B cell (primary cell): ENCODE measurements at regions not wholly inside any gene's neighbourhood (a gene's known extent, or its start where the extent isn't known, plus 50 kb on each side); places are given as distances from the start of the nearest gene placed in this dataset.

Experiments
- ATAC-seq: fragments of 200-7000 bp; cut with Tn5 transposase; one replicate; pipeline ENCODE4 v1.10.0; 2021; ENCODE audit warnings: low read depth, mild to moderate bottlenecking, moderate number of reproducible peaks, moderate library complexity
- CTCF ChIA-PET: fragments of 350-600 bp; sonication (Branson Sonifier 250); formaldehyde crosslinking; loops from one replicate; lab custom pipeline; 2021; ENCODE audit warnings: antibody characterized with exemption, inconsistent platforms; lab: Charles Lee
- POLR2A ChIA-PET: fragments of 350-600 bp; sonication (Branson Sonifier 250); formaldehyde crosslinking; loops from one replicate; lab custom pipeline; 2021; ENCODE audit warnings: antibody characterized with exemption; lab: Charles Lee
- DNase-seq: peaks from one replicate; pipeline ENCODE4 v3.0.0; 2013
- H2AFZ ChIP-seq: 2 replicates; pipeline ENCODE4 v1.6.1; 2012; ENCODE audit warnings: mild to moderate bottlenecking, low read depth, low read length; ENCODE audit not compliant: insufficient read depth, poor library complexity, severe bottlenecking
- H3K27ac ChIP-seq, 2 donors: 1 replicate in 1 of 2; 2 replicates in 1 of 2; pipeline ENCODE4 v1.5.1; 2012 to 2013; ENCODE audit warnings: low read length in 2 of 2, mild to moderate bottlenecking in 2 of 2, moderate library complexity in 1 of 2
- H3K27me3 ChIP-seq, 4 experiments: fragments of 200-600 bp in 1 of 4; sonication (generic) in 1 of 4; replicated peaks in 1 of 4; 1 replicate in 2 of 4; 2 replicates in 2 of 4; pipeline versions ENCODE4 v1.6.1 to v1.7.0; 2013 to 2016; ENCODE audit warnings: low read length in 3 of 4, mild to moderate bottlenecking in 2 of 4, mixed read lengths in 1 of 4, moderate library complexity in 1 of 4; ENCODE audit not compliant: insufficient read depth in 4 of 4, control insufficient read depth in 3 of 4; ENCODE audit errors: control extremely low read depth in 1 of 4
- H3K36me3 ChIP-seq, 2 experiments: replicated peaks in 1 of 2; 1 replicate in 1 of 2; 2 replicates in 1 of 2; pipeline versions ENCODE4 v1.6.1 to v1.7.1; 2013; ENCODE audit warnings: low read length in 1 of 2; ENCODE audit not compliant: insufficient read depth in 2 of 2, control insufficient read depth in 1 of 2; ENCODE audit errors: control extremely low read depth in 1 of 2, extremely low read depth in 1 of 2
- H3K4me1 ChIP-seq, 2 donors: fragments of 200-600 bp in 1 of 2; sonication (generic) in 1 of 2; 1 replicate in 1 of 2; 2 replicates in 1 of 2; pipeline versions ENCODE4 v1.5.1 to v1.6.1; 2013 to 2017; ENCODE audit warnings: low read length in 2 of 2; ENCODE audit not compliant: control insufficient read depth in 2 of 2, insufficient read depth in 2 of 2
- H3K4me2 ChIP-seq: replicated peaks from 2 replicates; pipeline ENCODE3; 2012; ENCODE audit warnings: mild to moderate bottlenecking, low read depth, low read length; ENCODE audit not compliant: poor library complexity, severe bottlenecking
- H3K4me3 ChIP-seq, 5 experiments: fragments of 200-600 bp in 1 of 5; sonication (generic) in 1 of 5; 1 replicate in 3 of 5; 2 replicates in 2 of 5; pipeline versions ENCODE4 v1.5.1 to v1.7.0; 2011 to 2016; ENCODE audit warnings: low read length in 4 of 5, mild to moderate bottlenecking in 4 of 5, low read depth in 2 of 5, control low read depth in 1 of 5, moderate library complexity in 1 of 5; ENCODE audit not compliant: insufficient read depth in 1 of 5; ENCODE audit errors: control extremely low read depth in 1 of 5, extremely low read depth in 1 of 5
- H3K79me2 ChIP-seq: fragments of 200-600 bp; sonication (generic); one replicate; pipeline ENCODE4 v1.6.0; 2016; ENCODE audit warnings: low read length; ENCODE audit not compliant: control insufficient read depth, insufficient read depth
- H3K9ac ChIP-seq: fragments of 200-600 bp; sonication (generic); 2 replicates; pipeline ENCODE4 v1.6.1; 2017; ENCODE audit warnings: mild to moderate bottlenecking, low read length, moderate library complexity
- H3K9me3 ChIP-seq, 3 donors: one replicate each; pipeline versions ENCODE4 v1.6.1 to v1.7.1; 2013; ENCODE audit warnings: low read length in 2 of 3; ENCODE audit not compliant: control insufficient read depth in 2 of 3, insufficient read depth in 1 of 3; ENCODE audit errors: control extremely low read depth in 1 of 3
- H4K20me1 ChIP-seq: 2 replicates; pipeline ENCODE4 v1.6.0; 2012; ENCODE audit warnings: mild to moderate bottlenecking, low read length; ENCODE audit not compliant: insufficient read depth, control insufficient read depth, poor library complexity, severe bottlenecking
- H3K27ac Mint-ChIP-seq: one replicate; pipeline ENCODE4 v1.8.0; 2021; ENCODE audit warnings: mixed read lengths
- H3K27me3 Mint-ChIP-seq: one replicate; pipeline ENCODE4 v1.8.0; 2021; ENCODE audit warnings: mixed read lengths
- H3K4me1 Mint-ChIP-seq: one replicate; pipeline ENCODE4 v1.8.0; 2021; ENCODE audit warnings: mixed read lengths
- H3K4me3 Mint-ChIP-seq: one replicate; pipeline ENCODE4 v1.8.0; 2021; ENCODE audit warnings: mixed read lengths
- H3K9me3 Mint-ChIP-seq: one replicate; pipeline ENCODE4 v1.8.0; 2022; ENCODE audit warnings: mixed read lengths; ENCODE audit not compliant: insufficient read depth
- CTCF ChIP-seq: fragments of 200-600 bp; IDR thresholded peaks from one replicate; pipeline ENCODE4 v1.8.0; 2022; ENCODE audit warnings: antibody characterized with exemption, mild to moderate bottlenecking
- EZH2 ChIP-seq: IDR thresholded peaks from 2 replicates; pipeline ENCODE4 v1.6.1; 2012; ENCODE audit warnings: borderline replicate concordance, low read depth, mild to moderate bottlenecking, moderate library complexity, low read length; ENCODE audit not compliant: insufficient read depth, poor library complexity, severe bottlenecking
- WGBS: methylation state at CpG from one replicate; pipeline ENCODE4 v1.1.5; 2013; ENCODE audit warnings: missing lambda C conversion rate; ENCODE audit not compliant: insufficient coverage; 5-methylcytosine and 5-hydroxymethylcytosine counted together
- intact Hi-C: fragments of 100-400 bp; cut with micrococcal nuclease; formaldehyde crosslinking; loops from one replicate; pipeline ENCODE4 v1.10.0; 2022

- no peak overlapping the region for H3K27ac ChIP-seq
- no peaks in the 10 kb centered on the region for H3K36me3 ChIP-seq
- WGBS = 40% methylated on average over 1 of the region's 2 CpGs
- H3K4me3 ChIP-seq = no peak overlapping the region
- intact Hi-C loops = no loop called here
- H3K4me3 Mint-ChIP-seq = no peak overlapping the region
- peaks cover 3 to 36% (median 27%) of the 10 kb centered on the region in 3 donors for H3K9me3 ChIP-seq
- ChIA-PET POLR2A (no interaction called here), CTCF (interaction anchor here (0.8 kb wide), 1 partner anchor 196 kb away, joined by 3 read pairs; no protein-coding TSS in a partner anchor)
- TF ChIP-seq EZH2 (no peak), CTCF (no peak)
- H2AFZ ChIP-seq = peak overlapping the region; percentile 23
- no peak overlapping the region for H3K4me2 ChIP-seq
- H3K79me2 ChIP-seq = no peaks in the 10 kb centered on the region
- DNase-seq (no peak), ATAC-seq (no peak)
- peaks cover 43% of the 10 kb centered on the region for H3K4me1 Mint-ChIP-seq
- no peak overlapping the region for H3K9ac ChIP-seq
- no peaks in the 10 kb centered on the region for H3K27me3 Mint-ChIP-seq
- H4K20me1 ChIP-seq = no peaks in the 10 kb centered on the region
- H3K9me3 Mint-ChIP-seq = peaks cover 33% of the 10 kb centered on the region
- H3K4me1 ChIP-seq = peaks cover 39% of the 10 kb centered on the region in 2 donors
- no peak overlapping the region for H3K27ac Mint-ChIP-seq
- H3K27me3 ChIP-seq = no peaks in the 10 kb centered on the region
Measured at GRCh38 chr5:131067636-131068035, 97.4 kb downstream of the HINT1 start.

- Histone ChIP-seq H3K27ac (peak overlapping the region in 1 of 2 donors; percentile 66), H3K36me3 (no peaks in the 10 kb centered on the region), H3K4me1 (peaks cover 32% of the 10 kb centered on the region in 2 donors), H4K20me1 (no peaks in the 10 kb centered on the region), H3K9me3 (peaks cover 3 to 36% (median 20%) of the 10 kb centered on the region in 3 donors), H2AFZ (no peak overlapping the region), H3K4me2 (no peak overlapping the region), H3K4me3 (peak overlapping the region in 1 of 5 experiments; percentile 8), H3K79me2 (no peaks in the 10 kb centered on the region), H3K27me3 (no peaks in the 10 kb centered on the region), H3K9ac (no peak overlapping the region)
- intact Hi-C loops = no loop called here
- Mint-ChIP-seq H3K4me3 (peak overlapping the region; percentile 17), H3K27ac (peak overlapping the region; percentile 67), H3K4me1 (peaks cover 35% of the 10 kb centered on the region), H3K9me3 (peaks cover 33% of the 10 kb centered on the region), H3K27me3 (no peaks in the 10 kb centered on the region)
- ChIA-PET CTCF (no interaction called here), POLR2A (no interaction called here)
- no peak for DNase-seq
- TF ChIP-seq EZH2 = no peak
- TF ChIP-seq CTCF = no peak
- no peak for ATAC-seq
Measured at GRCh38 chr5:131064669-131065371, 100.2 kb downstream of the HINT1 start.
